Keratinocyte (primary cell): ENCODE measurements at regions not wholly inside any gene's neighbourhood (a gene's known extent, or its start where the extent isn't known, plus 50 kb on each side); places are given as distances from the start of the nearest gene placed in this dataset.

Experiments used
- CTCF ChIP-seq, 3 experiments: IDR thresholded peaks in 1 of 3; conservative IDR thresholded peaks in 1 of 3; optimal IDR thresholded peaks in 1 of 3; 2 replicates in 2 of 3; 3 replicates in 1 of 3; pipeline versions ENCODE3 to v1.5.1; 2011; ENCODE audit warnings: low read length in 3 of 3, mild to moderate bottlenecking in 3 of 3, moderate library complexity in 2 of 3, control low read depth in 1 of 3, inconsistent platforms in 1 of 3; ENCODE audit not compliant: insufficient read depth in 2 of 3; ENCODE audit errors: extremely low read depth in 1 of 3
- EZH2 ChIP-seq: IDR thresholded peaks from one replicate; pipeline ENCODE4 v1.6.1; 2012; ENCODE audit warnings: inconsistent platforms, mild to moderate bottlenecking, low read length, moderate library complexity

- TF ChIP-seq CTCF (optimal IDR thresholded peaks at IDR 0.05 in 1 of 3, IDR thresholded peaks at IDR 0.05 in 1 of 3, conservative IDR thresholded peaks at IDR 0.05 in 1 of 3; ENCODE audit: extremely low read depth in 1 of 3, insufficient read depth in 2 of 3, low read length in 3 of 3), result no peak
- TF ChIP-seq EZH2, result no peak
Measured at GRCh38 chr11:109236188-109236587, 185.8 kb upstream of the C11orf87 start.
